OCI-LY1 (cell line): ENCODE measurements at regions not wholly inside any gene's neighbourhood (a gene's known extent, or its start where the extent isn't known, plus 50 kb on each side); places are given as distances from the start of the nearest gene placed in this dataset.
"Not testable (repeated sequence)": the region's sequence is repeated elsewhere in the genome, so short reads cannot be mapped to it uniquely, and the experiment has no call there.

Experiments
- H2AFZ ChIP-seq: fragments of 200-600 bp; sonication (generic), shearing (Covaris generic); 2 replicates; pipeline ENCODE4 v1.6.0; 2014; ENCODE audit warnings: antibody characterized with exemption, mild to moderate bottlenecking, low read length
- H3F3A ChIP-seq: fragments of 200-600 bp; sonication (generic), shearing (Covaris generic); 2 replicates; pipeline ENCODE4 v1.6.0; 2014; ENCODE audit warnings: mild to moderate bottlenecking, antibody characterized with exemption, low read length, moderate library complexity; ENCODE audit not compliant: insufficient read depth
- H3K27ac ChIP-seq: fragments of 200-600 bp; sonication (generic); 2 replicates; pipeline ENCODE4 v1.5.1; 2014; ENCODE audit warnings: low read length, mixed run types, mild to moderate bottlenecking, low read depth; ENCODE audit not compliant: poor library complexity, severe bottlenecking
- H3K27me3 ChIP-seq: fragments of 200-600 bp; sonication (generic); 2 replicates; pipeline ENCODE4 v1.6.0; 2014; ENCODE audit warnings: antibody characterized with exemption, mild to moderate bottlenecking, low read length, moderate library complexity; ENCODE audit not compliant: insufficient read depth
- H3K36me3 ChIP-seq: fragments of 200-600 bp; sonication (generic); 2 replicates; pipeline ENCODE4 v1.6.1; 2014; ENCODE audit warnings: mild to moderate bottlenecking, antibody characterized with exemption, low read length, moderate library complexity, mixed read lengths; ENCODE audit not compliant: insufficient read depth
- H3K4me1 ChIP-seq: fragments of 200-600 bp; sonication (generic); 2 replicates; pipeline ENCODE4 v1.5.1; 2014; ENCODE audit warnings: mild to moderate bottlenecking, low read length, moderate library complexity; ENCODE audit not compliant: insufficient read depth, severe bottlenecking
- H3K4me2 ChIP-seq: fragments of 200-600 bp; sonication (generic), shearing (Covaris generic); 2 replicates; pipeline ENCODE4 v1.6.1; 2014; ENCODE audit warnings: low read length
- H3K4me3 ChIP-seq: fragments of 200-600 bp; sonication (generic); 2 replicates; pipeline ENCODE4 v1.5.1; 2014; ENCODE audit warnings: low read length, low read depth, mild to moderate bottlenecking, mixed read lengths; ENCODE audit not compliant: poor library complexity, severe bottlenecking
- H3K79me2 ChIP-seq: fragments of 200-600 bp; shearing (Covaris generic); 2 replicates; pipeline ENCODE4 v1.6.1; 2016; ENCODE audit warnings: mixed run types, low read length, mixed read lengths; ENCODE audit not compliant: insufficient read depth
- H3K9ac ChIP-seq: fragments of 200-600 bp; sonication (generic), shearing (Covaris generic); 2 replicates; pipeline ENCODE4 v1.6.1; 2014; ENCODE audit warnings: mild to moderate bottlenecking, low read length, mixed read lengths
- H3K9me2 ChIP-seq: fragments of 200-600 bp; sonication (generic), shearing (Covaris generic); 2 replicates; pipeline ENCODE4 v1.6.1; 2014; ENCODE audit warnings: low read depth, mild to moderate bottlenecking, low read length, mixed read lengths
- H3K9me3 ChIP-seq: fragments of 200-600 bp; shearing (Covaris generic); 2 replicates; pipeline ENCODE4 v1.6.1; 2014; ENCODE audit warnings: low read length, mixed read lengths
- H4K20me1 ChIP-seq: fragments of 200-600 bp; sonication (generic), shearing (Covaris generic); 2 replicates; pipeline ENCODE4 v1.6.0; 2016; ENCODE audit warnings: mild to moderate bottlenecking, low read length; ENCODE audit not compliant: insufficient read depth
- CTCF ChIP-seq: fragments of 200-600 bp; sonication (generic), shearing (Covaris generic); IDR thresholded peaks from 2 replicates; pipeline ENCODE4 v1.5.1; 2017; ENCODE audit warnings: mild to moderate bottlenecking, antibody characterized with exemption, low read length, moderate library complexity, mixed read lengths
- EZH2 ChIP-seq: fragments of 200-600 bp; sonication (generic), shearing (Covaris generic); IDR thresholded peaks from 2 replicates; pipeline ENCODE4 v1.8.0; 2017; ENCODE audit warnings: borderline replicate concordance, mixed run types, mild to moderate bottlenecking, antibody characterized with exemption, low read length, moderate library complexity, mixed read lengths

- no peaks in the 10 kb centered on the region for H3K27me3 ChIP-seq
- no peaks in the 10 kb centered on the region for H3K36me3 ChIP-seq
- TF ChIP-seq CTCF: no peak
- TF ChIP-seq EZH2: no peak
Measured at GRCh38 chr2:105669384-105669891, 75.3 kb upstream of the NCK2 start.

GRCh38 chr2:105665480-105665879 lies 79.2 kb upstream of the NCK2 start:
- no peaks in the 10 kb centered on the region for H4K20me1 ChIP-seq
- H3K27ac ChIP-seq: no peak overlapping the region
- no peaks in the 10 kb centered on the region for H3K27me3 ChIP-seq
- TF ChIP-seq EZH2 (no peak), CTCF (no peak)
- 0 out of 2 replicates have a peak, but pooled peaks cover 4% of the 10 kb centered on the region for H3K9me3 ChIP-seq
- H3K9ac ChIP-seq: no peak overlapping the region
- H3K36me3 ChIP-seq: no peaks in the 10 kb centered on the region
- H3K4me1 ChIP-seq: no peaks in the 10 kb centered on the region
- no peak overlapping the region for H2AFZ ChIP-seq
- H3F3A ChIP-seq: no peaks in the 10 kb centered on the region
- H3K4me3 ChIP-seq: no peak overlapping the region
- H3K79me2 ChIP-seq: no peaks in the 10 kb centered on the region
- H3K4me2 ChIP-seq: no peak overlapping the region
- H3K9me2 ChIP-seq: no peaks in the 10 kb centered on the region

More at GRCh38 chr2:105669384-105669891, 75.3 kb upstream of the NCK2 start:
- no peaks in the 10 kb centered on the region for H3K9me2 ChIP-seq
- 0 out of 2 replicates have a peak, but pooled peaks cover 4% of the 10 kb centered on the region for H3K9me3 ChIP-seq
- no peak overlapping the region for H3K4me2 ChIP-seq
- H2AFZ ChIP-seq: no peak overlapping the region
- no peak overlapping the region for H3K4me3 ChIP-seq
- H4K20me1 ChIP-seq: no peaks in the 10 kb centered on the region
- no peaks in the 10 kb centered on the region for H3K79me2 ChIP-seq
- H3K27ac ChIP-seq: no peak overlapping the region
- H3K4me1 ChIP-seq: no peaks in the 10 kb centered on the region
- no peak overlapping the region for H3K9ac ChIP-seq
- no peaks in the 10 kb centered on the region for H3F3A ChIP-seq

GRCh38 chr2:105660489-105660888 lies 84.2 kb upstream of the NCK2 start:
- no peak overlapping the region for H2AFZ ChIP-seq
- 0 out of 2 replicates have a peak, but pooled peaks cover 4% of the 10 kb centered on the region for H3K9me3 ChIP-seq
- H3K4me2 ChIP-seq: no peak overlapping the region
- H3K36me3 ChIP-seq: no peaks in the 10 kb centered on the region
- H3K4me1 ChIP-seq: no peaks in the 10 kb centered on the region
- no peak overlapping the region for H3K4me3 ChIP-seq
- H3K27me3 ChIP-seq: no peaks in the 10 kb centered on the region
- H3F3A ChIP-seq: no peaks in the 10 kb centered on the region
- H3K79me2 ChIP-seq: no peaks in the 10 kb centered on the region
- H4K20me1 ChIP-seq: no peaks in the 10 kb centered on the region
- TF ChIP-seq CTCF: no peak
- TF ChIP-seq EZH2: no peak
- no peak overlapping the region for H3K27ac ChIP-seq
- no peaks in the 10 kb centered on the region for H3K9me2 ChIP-seq
- no peak overlapping the region for H3K9ac ChIP-seq

GRCh38 chr2:105655723-105656606 lies 88.7 kb upstream of the NCK2 start:
- not testable (repeated sequence) for H3K4me2 ChIP-seq, H3K27me3 ChIP-seq, H3K27ac ChIP-seq, H3K36me3 ChIP-seq, H3K9me2 ChIP-seq, H3K79me2 ChIP-seq, H3K4me1 ChIP-seq, H3K9ac ChIP-seq, H2AFZ ChIP-seq, H3K9me3 ChIP-seq, H3K4me3 ChIP-seq, H4K20me1 ChIP-seq, H3F3A ChIP-seq
